DMS114 treated with DMSO at 0.1 percent for 48 hours (cell line): ENCODE measurements at regions not wholly inside any gene's neighbourhood (a gene's known extent, or its start where the extent isn't known, plus 50 kb on each side); places are given as distances from the start of the nearest gene placed in this dataset.
"Not testable (repeated sequence)": the region's sequence is repeated elsewhere in the genome, so short reads cannot be mapped to it uniquely, and the experiment has no call there.

Experiments used
- DNase-seq: peaks from one replicate; lab custom pipeline; 2025; ENCODE audit not compliant: unreplicated experiment; lab: John Stamatoyannopoulos, UW

GRCh38 chr6:26257272-26257671 lies 107.7 kb upstream of the BTN3A2 start:
- DNase-seq = no peak

GRCh38 chr6:26258212-26258977 lies 106.6 kb upstream of the BTN3A2 start:
- DNase-seq = no peak

- no peak for DNase-seq
Measured at GRCh38 chr6:26260110-26260637, 104.8 kb upstream of the BTN3A2 start.

- DNase-seq = no peak
Measured at GRCh38 chr6:26260725-26261490, 104.1 kb upstream of the BTN3A2 start.

- no peak for DNase-seq
Measured at GRCh38 chr6:26264547-26264946, 100.5 kb upstream of the BTN3A2 start.

- DNase-seq = no peak
Measured at GRCh38 chr6:26267083-26267589, 97.9 kb upstream of the BTN3A2 start.

- DNase-seq = no peak
Measured at GRCh38 chr6:26268659-26269402, 96.2 kb upstream of the BTN3A2 start.

GRCh38 chr6:26269531-26270485 lies 95.2 kb upstream of the BTN3A2 start:
- DNase-seq = no peak

GRCh38 chr6:26270486-26270861 lies 94.5 kb upstream of the BTN3A2 start:
- DNase-seq = peak; percentile 70

GRCh38 chr6:26270903-26271667 lies 93.9 kb upstream of the BTN3A2 start:
- peak; percentile 84 for DNase-seq

- no peak for DNase-seq
Measured at GRCh38 chr6:26271668-26272024, 93.4 kb upstream of the BTN3A2 start.

- no peak for DNase-seq
Measured at GRCh38 chr6:26272171-26272637, 92.8 kb upstream of the BTN3A2 start.

- no peak for DNase-seq
Measured at GRCh38 chr6:26273673-26274588, 91.1 kb upstream of the BTN3A2 start.

- DNase-seq = no peak
Measured at GRCh38 chr6:26275663-26276062, 89.3 kb upstream of the BTN3A2 start.

GRCh38 chr6:26276841-26277648 lies 88.0 kb upstream of the BTN3A2 start:
- no peak for DNase-seq

GRCh38 chr6:26278536-26278935 lies 86.5 kb upstream of the BTN3A2 start:
- no peak for DNase-seq

GRCh38 chr6:26279371-26279770 lies 85.6 kb upstream of the BTN3A2 start:
- not testable (repeated sequence) for DNase-seq
